GM19240 (cell line): ENCODE measurements at regions not wholly inside any gene's neighbourhood (a gene's known extent, or its start where the extent isn't known, plus 50 kb on each side); places are given as distances from the start of the nearest gene placed in this dataset.
"Not testable (repeated sequence)": the region's sequence is repeated elsewhere in the genome, so short reads cannot be mapped to it uniquely, and the experiment has no call there.

Experiments
- DNase-seq: peaks from one replicate; pipeline ENCODE4 v3.0.0; 2011; ENCODE audit warnings: low spot score; ENCODE audit not compliant: insufficient read length

DNA sequence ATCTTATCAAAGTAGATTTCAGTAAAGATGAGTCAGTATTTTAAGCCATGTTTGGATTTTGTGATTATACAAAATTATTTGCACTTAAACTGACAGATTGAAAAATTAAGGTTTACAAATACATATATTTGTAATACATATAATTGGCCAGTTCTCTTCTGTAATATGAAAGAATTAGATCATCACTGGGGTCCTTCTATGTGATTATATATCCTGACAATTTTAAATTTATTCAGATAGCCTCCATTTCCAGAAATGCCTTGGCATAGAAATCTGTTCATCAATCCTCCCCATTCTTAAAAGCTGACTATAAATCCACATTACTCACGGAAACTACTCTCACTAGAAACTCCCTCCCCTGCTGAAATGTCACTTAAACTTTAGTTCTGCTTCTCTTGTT lies 280.4 kb upstream of the ANXA10 start:
- no peak for DNase-seq

GRCh38 chr4:167826281-167826680 lies 266.1 kb upstream of the ANXA10 start:
- no peak for DNase-seq

DNA sequence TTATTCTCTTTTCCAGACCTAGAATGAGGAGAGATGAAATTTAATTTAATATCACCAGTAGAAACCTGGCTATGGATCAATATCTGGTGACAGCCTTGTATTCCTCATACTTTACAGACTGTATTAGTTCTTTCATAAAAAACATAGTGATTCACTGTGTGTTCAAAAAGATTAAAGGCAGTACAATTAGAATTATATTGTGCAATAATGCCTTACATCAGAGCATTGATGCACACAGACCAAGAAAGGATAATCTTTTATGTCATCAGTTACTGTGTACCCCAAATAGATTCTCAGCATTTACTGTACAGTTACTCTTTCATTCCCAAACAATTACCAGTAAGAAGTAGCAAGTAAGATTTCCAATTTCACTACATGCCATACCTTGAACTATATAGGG lies 260.5 kb upstream of the ANXA10 start:
- no peak for DNase-seq

DNA sequence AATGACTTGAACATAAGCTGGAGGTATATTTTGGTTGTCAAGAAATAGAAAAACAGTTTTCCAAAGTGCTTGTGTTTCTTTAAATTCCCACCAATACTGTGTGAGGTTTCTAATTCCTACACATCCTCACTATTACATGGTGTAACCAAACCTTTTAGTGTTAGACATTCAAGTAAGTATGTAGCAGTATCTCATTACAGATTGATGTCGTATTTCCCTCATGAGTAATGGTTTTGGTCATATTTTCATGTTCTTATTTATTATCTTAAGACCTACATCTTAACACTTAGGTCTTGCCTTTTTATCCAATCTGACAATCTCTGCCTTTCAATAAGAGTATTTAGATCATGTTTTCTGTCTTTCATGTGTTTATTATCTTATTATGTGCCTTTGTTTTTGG lies 253.7 kb upstream of the ANXA10 start:
- no peak for DNase-seq

DNA sequence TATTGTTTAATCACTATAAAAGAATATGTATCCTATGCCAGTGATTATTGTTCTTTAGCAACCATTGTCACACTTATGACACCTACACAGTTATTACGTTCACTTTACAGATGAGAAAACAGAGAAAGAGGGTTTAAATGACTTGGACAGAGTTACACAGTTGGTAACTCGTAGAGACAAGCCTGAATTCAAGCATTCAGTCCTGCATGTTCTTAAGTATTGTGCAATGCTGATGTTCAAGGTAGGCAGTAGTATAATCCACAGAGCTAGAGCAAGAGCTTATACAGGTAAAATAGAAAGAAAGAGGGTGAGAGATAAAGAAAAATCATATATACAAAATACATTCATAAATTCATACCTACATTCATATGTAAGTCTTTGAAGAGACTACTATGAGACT lies 249.8 kb upstream of the ANXA10 start:
- no peak for DNase-seq

DNA sequence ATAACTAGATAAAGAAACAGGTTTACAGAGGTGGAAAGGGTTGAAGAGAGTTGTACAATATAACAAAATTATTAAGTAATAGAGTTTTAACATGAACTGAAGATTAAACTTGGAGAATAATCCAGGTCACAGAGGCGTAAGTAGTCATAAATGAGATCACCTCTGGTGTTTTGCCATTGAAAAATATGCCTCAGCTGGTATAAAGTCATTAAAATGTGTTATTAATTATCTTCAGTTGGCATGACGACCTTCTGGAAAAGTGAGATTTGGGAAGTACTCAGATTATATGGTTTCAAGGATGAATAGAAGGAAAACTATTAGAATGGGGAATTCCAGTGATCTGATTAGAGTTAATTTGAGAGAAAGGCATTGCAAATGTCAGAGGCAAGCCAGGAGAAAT lies 237.5 kb upstream of the ANXA10 start:
- no peak for DNase-seq

- not testable (repeated sequence) for DNase-seq
Measured at GRCh38 chr4:167858127-167858526, 234.2 kb upstream of the ANXA10 start.

GRCh38 chr4:167867191-167867590 lies 225.1 kb upstream of the ANXA10 start:
- no peak for DNase-seq

DNA sequence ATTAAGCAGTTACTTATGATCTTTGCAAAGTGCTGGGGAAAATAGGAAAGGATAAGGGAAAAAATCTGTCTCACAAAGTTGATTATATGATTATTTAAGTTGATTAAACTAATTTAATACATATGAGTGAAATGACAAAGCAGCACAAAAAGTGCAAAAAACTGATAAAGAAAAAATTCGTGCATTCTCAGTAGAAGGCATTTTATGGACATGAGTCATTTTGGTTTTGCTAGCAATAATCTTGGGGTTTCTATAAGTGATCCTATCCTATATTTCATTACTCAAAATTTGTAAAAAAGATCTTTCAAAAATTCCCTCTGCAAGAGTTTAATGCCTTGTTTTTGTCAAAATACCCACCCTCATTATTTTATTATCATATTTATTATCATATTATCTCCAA lies 224.2 kb upstream of the ANXA10 start:
- DNase-seq: no peak

DNA sequence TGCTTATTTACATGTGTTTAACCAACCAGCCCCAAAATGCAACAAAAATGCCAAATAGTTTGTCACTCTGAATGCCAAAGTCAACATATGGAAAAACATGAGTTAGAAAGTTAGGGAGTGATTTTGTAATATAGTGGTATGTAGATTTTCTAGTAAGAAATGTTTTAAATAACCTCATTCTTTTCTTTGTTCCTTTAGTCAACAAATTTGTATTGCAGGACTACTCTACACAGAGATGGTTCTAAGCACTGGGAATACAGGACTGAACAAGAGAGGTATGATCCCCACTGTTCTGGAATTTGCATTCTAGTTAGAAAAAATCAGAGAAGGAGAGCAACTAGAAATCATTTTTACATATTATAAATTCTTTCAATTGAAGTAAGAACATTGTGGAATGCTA lies 218.8 kb upstream of the ANXA10 start:
- no peak for DNase-seq

GRCh38 chr4:167876091-167876490 lies 216.2 kb upstream of the ANXA10 start:
- DNase-seq: not testable (repeated sequence)

- not testable (repeated sequence) for DNase-seq
Measured at GRCh38 chr4:167877826-167878225, 214.5 kb upstream of the ANXA10 start.

DNA sequence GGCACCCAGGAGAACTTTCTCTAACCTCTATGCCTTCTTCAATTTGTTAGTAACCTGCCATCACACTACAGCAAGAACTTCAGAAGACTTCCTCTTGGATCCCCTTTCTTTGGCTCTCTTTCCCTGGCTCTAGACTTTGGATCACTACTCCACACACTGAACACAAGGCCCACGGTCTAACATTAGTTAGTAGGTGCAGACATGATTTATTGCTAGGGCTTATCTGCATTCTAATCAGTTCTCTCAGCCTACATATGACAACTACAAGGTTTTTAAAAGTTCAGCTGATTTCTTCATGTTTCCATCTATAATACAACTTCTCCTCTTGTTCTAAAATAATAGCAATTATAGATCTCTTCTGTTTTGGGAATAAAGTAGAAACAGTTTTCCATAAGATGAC lies 209.1 kb upstream of the ANXA10 start:
- DNase-seq: no peak

- DNase-seq: no peak
Measured at GRCh38 chr4:167885071-167885470, 207.3 kb upstream of the ANXA10 start.

DNA sequence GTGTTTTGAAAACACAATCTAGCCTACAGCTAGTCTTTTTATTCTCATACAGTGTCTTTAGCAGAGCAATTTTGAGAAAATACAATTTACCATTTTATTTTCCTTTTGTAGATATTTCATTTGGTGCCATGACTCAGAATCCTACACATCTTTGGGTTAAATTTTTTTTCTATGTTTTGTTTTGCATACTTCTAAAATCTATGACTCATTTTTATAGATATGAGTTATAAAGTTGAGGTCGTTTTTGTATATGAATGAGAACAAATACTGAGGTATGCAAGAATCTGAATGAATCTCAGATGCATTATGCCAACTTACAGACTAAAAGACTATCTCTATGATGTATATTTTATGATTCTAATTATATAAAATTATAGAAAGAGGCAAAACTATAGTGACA lies 206.5 kb upstream of the ANXA10 start:
- DNase-seq: no peak

DNA sequence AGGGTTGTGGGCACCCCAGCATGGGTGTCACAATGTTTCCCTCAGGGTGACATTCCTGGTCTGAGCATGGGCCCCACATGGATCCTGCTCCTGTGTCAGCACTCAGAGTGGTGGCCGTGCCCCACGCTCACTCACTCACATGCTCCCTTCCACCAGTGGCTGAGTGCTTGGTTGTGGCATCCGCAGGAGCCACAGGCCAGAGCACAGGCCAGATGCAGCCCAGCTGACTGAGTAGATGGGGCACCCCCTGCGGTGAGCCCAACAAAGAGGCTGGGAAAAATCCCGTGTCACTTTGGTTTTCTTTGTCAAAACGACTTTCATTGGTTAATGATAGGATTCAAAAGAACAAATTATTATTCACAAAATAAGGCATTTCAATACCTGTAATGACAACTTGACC lies 204.6 kb upstream of the ANXA10 start:
- DNase-seq: no peak

- DNase-seq: no peak
Measured at GRCh38 chr4:167890226-167890625, 202.1 kb upstream of the ANXA10 start.

DNA sequence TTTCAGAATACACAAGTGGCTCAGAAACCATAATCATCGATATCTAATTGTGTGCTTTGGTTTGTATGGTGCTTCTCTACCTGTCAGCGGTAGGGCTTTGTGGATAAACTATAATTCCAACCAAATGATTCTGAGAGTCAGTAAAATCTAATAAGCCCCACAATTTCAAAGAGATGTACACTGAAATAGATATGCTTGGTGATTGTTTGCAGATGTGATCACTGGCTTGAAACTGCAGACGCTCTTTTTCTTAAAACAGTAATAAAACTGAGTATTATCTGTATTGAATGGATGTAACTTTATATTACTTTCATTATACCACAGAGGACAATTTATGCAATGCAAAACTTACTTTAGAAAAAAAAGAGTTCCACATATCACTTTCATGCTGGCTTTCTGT lies 198.8 kb upstream of the ANXA10 start:
- no peak for DNase-seq

GRCh38 chr4:167896260-167896659 lies 196.1 kb upstream of the ANXA10 start:
- not testable (repeated sequence) for DNase-seq

DNA sequence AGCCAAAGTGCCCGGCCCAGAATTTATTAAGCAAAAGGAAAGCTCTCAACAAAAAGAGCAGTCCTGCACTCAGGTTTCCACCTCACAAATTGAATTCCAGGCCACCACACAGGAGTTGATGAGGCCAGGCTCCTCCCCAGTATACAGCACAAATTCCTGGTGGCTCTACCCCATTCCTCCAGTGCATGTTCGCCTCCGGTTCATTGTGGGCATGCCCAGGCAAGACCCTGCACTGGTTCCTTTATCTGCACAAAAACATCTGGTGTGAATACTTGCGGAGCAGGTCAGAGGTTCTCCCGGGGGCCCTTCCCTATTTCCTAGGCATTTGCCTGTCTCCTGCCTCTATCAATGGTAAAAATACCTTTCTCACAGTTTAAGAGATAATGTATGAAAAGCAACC lies 195.2 kb upstream of the ANXA10 start:
- DNase-seq: no peak

GRCh38 chr4:167903291-167903721 lies 189.0 kb upstream of the ANXA10 start:
- no peak for DNase-seq

- DNase-seq: no peak
Measured at GRCh38 chr4:167906851-167907250, 185.5 kb upstream of the ANXA10 start.

- no peak for DNase-seq
Measured at GRCh38 chr4:167908816-167909215, 183.5 kb upstream of the ANXA10 start.

GRCh38 chr4:167912535-167912934 lies 179.8 kb upstream of the ANXA10 start:
- not testable (repeated sequence) for DNase-seq
